ENCODE measurements at regions not wholly inside any gene's neighbourhood (a gene's known extent, or its start where the extent isn't known, plus 50 kb on each side); places are given as distances from the start of the nearest gene placed in this dataset.

DNA sequence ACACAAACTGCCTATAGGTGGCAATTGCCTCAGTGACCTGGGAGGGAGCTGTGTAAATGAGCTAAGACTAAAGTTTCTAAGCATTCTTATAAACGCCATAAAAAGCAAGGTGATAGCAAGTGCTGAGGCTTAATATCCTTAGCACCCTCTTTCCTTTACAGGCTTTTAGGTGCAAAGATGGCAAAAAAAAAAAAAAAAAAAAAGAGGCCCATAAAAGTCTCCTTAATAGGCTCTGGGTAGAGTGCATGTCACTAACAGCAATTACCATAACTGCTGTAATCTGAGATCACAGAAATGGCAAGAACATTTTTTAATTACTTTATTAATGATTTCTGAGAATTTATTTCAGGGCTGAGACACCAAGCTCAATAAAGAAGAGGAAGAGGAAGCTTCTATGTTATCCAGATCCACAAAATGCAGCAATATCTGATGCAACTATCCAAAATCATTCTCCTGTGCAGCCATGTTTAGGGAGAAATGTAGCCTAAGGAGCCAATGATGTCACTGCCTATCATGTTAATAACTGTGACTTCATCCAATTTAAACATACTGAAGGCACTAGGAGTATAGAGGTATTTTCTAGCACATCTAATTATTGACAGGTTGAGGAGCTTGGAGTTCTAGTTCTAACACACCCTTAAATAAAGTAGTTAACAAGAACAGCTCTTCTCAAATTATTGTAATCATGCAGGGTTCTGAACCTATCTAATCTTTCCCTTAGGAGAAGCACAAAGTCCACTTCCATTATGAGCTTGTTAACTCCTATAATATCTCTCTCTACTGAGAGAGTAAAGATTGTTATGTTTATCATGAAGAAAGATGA, 804.3 kb upstream of the ACVR2A start:
- Histone ChIP-seq H3K9me3 (ENCODE audit: control insufficient read depth, insufficient read depth, low read depth, low read length) (no peaks in the 10 kb centered on the region), H3K27ac (ENCODE audit: insufficient read depth, low read length) (no peak overlapping the region), H3K4me1 (ENCODE audit: control insufficient read depth, extremely low read depth, insufficient read depth, low read length) (no peaks in the 10 kb centered on the region), H3K4me2 (ENCODE audit: extremely low read depth, insufficient read depth, low read length) (no peak overlapping the region), H2AFZ (ENCODE audit: low read length) (no peak overlapping the region), H3K79me2 (ENCODE audit: control insufficient read depth, insufficient read depth, low read length) (no peaks in the 10 kb centered on the region), H3K36me3 (ENCODE audit: control insufficient read depth, insufficient read depth, low read length) (no peaks in the 10 kb centered on the region), H3K27me3 (ENCODE audit: control insufficient read depth, insufficient read depth, low read length) (no peaks in the 10 kb centered on the region), H3K4me3 (replicated peaks in 1 of 4; ENCODE audit: control extremely low read depth in 1 of 4, insufficient read depth in 1 of 4, low read depth in 3 of 4, low read length in 4 of 4) (no peak overlapping the region), H3K9ac (ENCODE audit: insufficient read depth, low read length) (no peak overlapping the region), H4K20me1 (ENCODE audit: control insufficient read depth, extremely low read depth, insufficient read depth, low read length) (no peaks in the 10 kb centered on the region)
- TF ChIP-seq CTCF (conservative IDR thresholded peaks at IDR 0.05 in 1 of 2, IDR thresholded peaks at IDR 0.05 in 1 of 2; ENCODE audit: low read depth in 1 of 2, low read length in 2 of 2) (no peak), EZH2 (IDR thresholded peaks at IDR 0.05; ENCODE audit: low read length, missing control alignments) (no peak)
- no peak for DNase-seq (ENCODE audit: low read depth in 2 of 2)

DNA sequence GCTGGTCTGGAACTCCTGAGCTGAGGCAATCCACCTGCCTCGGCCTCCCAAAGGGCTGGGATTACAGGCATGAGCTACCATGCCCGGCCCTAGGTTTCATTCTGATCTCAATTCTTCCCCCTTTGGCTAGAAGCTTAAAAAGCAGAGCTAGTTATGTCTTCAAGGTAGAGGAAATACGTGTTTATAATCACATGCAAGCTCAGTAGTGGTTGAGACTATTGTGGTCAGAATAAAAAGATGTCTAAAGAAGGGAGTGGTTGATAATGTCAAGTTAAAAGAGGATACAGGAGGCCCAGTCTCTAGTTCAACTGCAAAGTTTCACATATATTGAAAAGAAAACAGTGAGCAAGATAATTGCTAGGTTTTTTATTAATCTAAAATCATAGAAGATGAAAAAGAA, 807.8 kb upstream of the ACVR2A start:
- Histone ChIP-seq H2AFZ (ENCODE audit: low read length) (no peak overlapping the region), H3K9me3 (ENCODE audit: control insufficient read depth, insufficient read depth, low read depth, low read length) (no peaks in the 10 kb centered on the region), H3K79me2 (ENCODE audit: control insufficient read depth, insufficient read depth, low read length) (no peaks in the 10 kb centered on the region), H3K4me2 (ENCODE audit: extremely low read depth, insufficient read depth, low read length) (no peak overlapping the region), H3K36me3 (ENCODE audit: control insufficient read depth, insufficient read depth, low read length) (no peaks in the 10 kb centered on the region), H3K4me3 (replicated peaks in 1 of 4; ENCODE audit: control extremely low read depth in 1 of 4, insufficient read depth in 1 of 4, low read depth in 3 of 4, low read length in 4 of 4) (no peak overlapping the region), H3K27ac (ENCODE audit: insufficient read depth, low read length) (no peak overlapping the region), H4K20me1 (ENCODE audit: control insufficient read depth, extremely low read depth, insufficient read depth, low read length) (no peaks in the 10 kb centered on the region), H3K9ac (ENCODE audit: insufficient read depth, low read length) (no peak overlapping the region), H3K4me1 (ENCODE audit: control insufficient read depth, extremely low read depth, insufficient read depth, low read length) (peaks cover 2% of the 10 kb centered on the region), H3K27me3 (ENCODE audit: control insufficient read depth, insufficient read depth, low read length) (no peaks in the 10 kb centered on the region)
- no peak for TF ChIP-seq CTCF (conservative IDR thresholded peaks at IDR 0.05 in 1 of 2, IDR thresholded peaks at IDR 0.05 in 1 of 2; ENCODE audit: low read depth in 1 of 2, low read length in 2 of 2)
- TF ChIP-seq EZH2 (IDR thresholded peaks at IDR 0.05; ENCODE audit: low read length, missing control alignments), result no peak
- DNase-seq (ENCODE audit: low read depth in 2 of 2), result no peak

DNA sequence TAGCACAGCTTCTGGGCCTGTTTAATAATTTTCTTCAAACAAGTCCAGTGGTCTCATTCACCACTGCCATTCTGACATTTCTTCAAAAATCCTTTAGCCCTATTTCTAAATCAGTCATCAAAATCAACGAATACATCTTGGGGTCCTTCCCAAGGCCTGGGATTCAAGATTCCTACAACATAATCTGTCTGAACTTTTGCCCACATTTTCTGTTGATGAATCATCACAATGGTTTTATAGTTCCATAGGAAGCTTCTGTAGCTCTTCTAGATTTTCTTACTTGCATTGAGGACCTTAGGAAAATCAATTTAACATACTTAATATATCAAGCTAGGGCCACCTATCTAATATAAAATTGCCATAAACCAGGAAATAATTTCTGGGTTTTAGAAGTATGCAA, 811.8 kb upstream of the ACVR2A start:
- DNase-seq (ENCODE audit: low read depth in 2 of 2), result peak in 1 of 2 donors; percentile 42
- H3K27ac ChIP-seq (ENCODE audit: insufficient read depth, low read length), result no peak overlapping the region

More for the DNA sequence above, 811.8 kb upstream of the ACVR2A start:
- Histone ChIP-seq H3K79me2 (ENCODE audit: control insufficient read depth, insufficient read depth, low read length) (no peaks in the 10 kb centered on the region), H4K20me1 (ENCODE audit: control insufficient read depth, extremely low read depth, insufficient read depth, low read length) (no peaks in the 10 kb centered on the region), H2AFZ (ENCODE audit: low read length) (no peak overlapping the region), H3K9ac (ENCODE audit: insufficient read depth, low read length) (no peak overlapping the region), H3K4me1 (ENCODE audit: control insufficient read depth, extremely low read depth, insufficient read depth, low read length) (peaks cover 2% of the 10 kb centered on the region), H3K4me2 (ENCODE audit: extremely low read depth, insufficient read depth, low read length) (no peak overlapping the region), H3K27me3 (ENCODE audit: control insufficient read depth, insufficient read depth, low read length) (no peaks in the 10 kb centered on the region), H3K36me3 (ENCODE audit: control insufficient read depth, insufficient read depth, low read length) (no peaks in the 10 kb centered on the region), H3K9me3 (ENCODE audit: control insufficient read depth, insufficient read depth, low read depth, low read length) (no peaks in the 10 kb centered on the region), H3K4me3 (replicated peaks in 1 of 4; ENCODE audit: control extremely low read depth in 1 of 4, insufficient read depth in 1 of 4, low read depth in 3 of 4, low read length in 4 of 4) (no peak overlapping the region)
- TF ChIP-seq EZH2 (IDR thresholded peaks at IDR 0.05; ENCODE audit: low read length, missing control alignments) (no peak), CTCF (conservative IDR thresholded peaks at IDR 0.05 in 1 of 2, IDR thresholded peaks at IDR 0.05 in 1 of 2; ENCODE audit: low read depth in 1 of 2, low read length in 2 of 2) (no peak)

Measured in fibroblast of lung (primary cell).